ENCODE measurements at regions not wholly inside any gene's neighbourhood (a gene's known extent, or its start where the extent isn't known, plus 50 kb on each side); places are given as distances from the start of the nearest gene placed in this dataset.

GRCh38 chr2:220586980-220587530 lies 959.6 kb downstream of the SLC4A3 start:
- TF ChIP-seq CTCF (IDR thresholded peaks at IDR 0.05) (no peak), POLR2A (IDR thresholded peaks at IDR 0.05) (no peak)
